Aorta (tissue), 5 donors: ENCODE measurements at regions not wholly inside any gene's neighbourhood (a gene's known extent, or its start where the extent isn't known, plus 50 kb on each side); places are given as distances from the start of the nearest gene placed in this dataset.

Experiments used
- ATAC-seq: fragments of 200-7000 bp; cut with Tn5 transposase; one replicate; pipeline ENCODE4 v1.9.1; 2022; ENCODE audit warnings: moderate library complexity; ENCODE audit not compliant: low FRiP score
- DNase-seq, 2 donors: peaks; one replicate each; pipeline ENCODE4 v3.0.0-alpha.2; 2020
- H3K27ac ChIP-seq, 2 donors: one replicate each; pipeline ENCODE4 v1.5.1; 2013; ENCODE audit warnings: low read length in 2 of 2, mild to moderate bottlenecking in 2 of 2, moderate library complexity in 2 of 2, control low read depth in 1 of 2, inconsistent platforms in 1 of 2, low read depth in 1 of 2
- H3K27me3 ChIP-seq, 2 donors: one replicate each; pipeline ENCODE4 v1.6.1; 2013; ENCODE audit warnings: control low read depth in 1 of 2, low read length in 1 of 2, mild to moderate bottlenecking in 1 of 2, moderate library complexity in 1 of 2; ENCODE audit not compliant: insufficient read depth in 2 of 2, control insufficient read depth in 1 of 2
- H3K36me3 ChIP-seq, 2 donors: one replicate each; pipeline ENCODE4 v1.6.1; 2013; ENCODE audit warnings: control low read depth in 1 of 2, low read length in 1 of 2, mild to moderate bottlenecking in 1 of 2; ENCODE audit not compliant: insufficient read depth in 2 of 2, control insufficient read depth in 1 of 2
- H3K4me1 ChIP-seq, 2 donors: one replicate each; pipeline ENCODE4 v1.6.1; 2013; ENCODE audit warnings: low read length in 2 of 2, control low read depth in 1 of 2, mild to moderate bottlenecking in 1 of 2, moderate library complexity in 1 of 2; ENCODE audit not compliant: insufficient read depth in 2 of 2, control insufficient read depth in 1 of 2
- H3K4me3 ChIP-seq, 2 donors: one replicate each; pipeline ENCODE4 v1.5.1; 2013; ENCODE audit warnings: low read length in 2 of 2, control low read depth in 1 of 2, mild to moderate bottlenecking in 1 of 2
- H3K9me3 ChIP-seq: one replicate; pipeline ENCODE4 v1.6.1; 2013; ENCODE audit warnings: mild to moderate bottlenecking, low read length; ENCODE audit not compliant: control insufficient read depth
- WGBS, 2 donors: extraction: QIAGEN DNeasy Blood & Tissue Kit; methylation state at CpG; one replicate each; pipeline ENCODE4 v1.1.7; 2013; 5-methylcytosine and 5-hydroxymethylcytosine counted together
- intact Hi-C, 2 donors: fragments of 100-400 bp; cut with DNase I; formaldehyde crosslinking; loops; one replicate each; pipeline versions ENCODE4 v1.14.2 to v1.15.0; 2022
- donor health status: healthy with polysubstance abuse.
- donor health status: Bipolar disorder and iron deficiency.
- donor health status: DM: no; HTN: no; CAD: no.
- donor health status: DM: no; HTN: no; CAD: no.
- donor health status: DM: yes; HTN: yes; CAD: no.

- Histone ChIP-seq H3K27ac (no peak overlapping the region), H3K4me3 (no peak overlapping the region), H3K4me1 (no peaks in the 10 kb centered on the region), H3K27me3 (no peaks in the 10 kb centered on the region), H3K9me3 (no peaks in the 10 kb centered on the region), H3K36me3 (no peaks in the 10 kb centered on the region)
- ATAC-seq = no peak
- DNase-seq = no peak
- intact Hi-C loops = no loop called here
Observed at GRCh38 chr3:104685492-104685891, 681.2 kb upstream of the ALCAM start.

DNA sequence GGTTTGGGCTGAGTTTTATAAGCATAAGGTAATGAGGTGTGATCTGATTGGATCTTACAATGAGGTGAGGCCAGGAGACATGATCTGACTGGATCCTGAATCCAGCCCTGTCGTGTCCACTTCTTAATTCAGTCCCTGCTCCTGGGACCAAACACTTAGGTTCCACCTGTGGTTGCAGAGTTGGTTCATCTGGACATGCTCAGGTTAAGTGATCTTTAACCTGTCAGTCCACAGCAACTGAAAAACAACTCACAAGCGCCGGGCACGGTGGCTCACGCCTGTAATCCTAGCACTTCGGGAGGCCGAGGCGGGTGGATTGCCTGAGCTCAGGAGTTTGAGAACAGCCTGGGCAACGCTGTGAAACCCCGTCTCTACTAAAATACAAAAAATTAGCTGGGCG lies 679.3 kb upstream of the ALCAM start:
- Histone ChIP-seq H3K36me3 (no peaks in the 10 kb centered on the region), H3K4me3 (no peak overlapping the region), H3K9me3 (no peaks in the 10 kb centered on the region), H3K4me1 (no peaks in the 10 kb centered on the region), H3K27ac (no peak overlapping the region), H3K27me3 (no peaks in the 10 kb centered on the region)
- no peak for DNase-seq
- 97% methylated on average over 11 of the region's 11 CpGs for WGBS, 2 donors
- ATAC-seq = no peak
- intact Hi-C loops = no loop called here

DNA sequence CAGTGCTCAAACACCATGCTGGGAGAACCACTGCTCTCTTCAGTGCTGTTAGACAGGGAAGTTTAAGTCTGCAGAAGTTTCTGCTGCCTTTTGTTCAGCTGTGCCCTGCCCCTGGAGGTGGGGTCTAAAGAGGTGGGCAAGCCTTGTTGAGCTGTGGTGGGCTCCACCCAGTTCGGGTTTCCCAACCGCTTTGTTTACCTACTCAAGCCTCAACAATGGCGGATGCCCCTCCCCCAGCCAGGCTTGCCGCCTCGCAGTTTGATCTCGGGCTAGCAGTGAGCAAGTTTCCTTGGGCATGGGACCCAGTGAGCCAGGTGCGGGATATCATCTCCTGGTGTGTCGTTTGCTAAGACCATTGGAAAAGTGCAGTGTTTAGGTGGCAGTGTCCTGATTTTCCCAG lies 670.2 kb upstream of the ALCAM start:
- intact Hi-C loops = no loop called here
- ATAC-seq (no peak), DNase-seq (no peak)
- H3K9me3 ChIP-seq = no peaks in the 10 kb centered on the region
- H3K27ac ChIP-seq = no peak overlapping the region
- 65 to 85% methylated on average over 8 of the region's 8 CpGs for WGBS, 2 donors
- H3K27me3 ChIP-seq = no peaks in the 10 kb centered on the region
- no peaks in the 10 kb centered on the region for H3K36me3 ChIP-seq
- H3K4me1 ChIP-seq = no peaks in the 10 kb centered on the region
- H3K4me3 ChIP-seq = no peak overlapping the region

DNA sequence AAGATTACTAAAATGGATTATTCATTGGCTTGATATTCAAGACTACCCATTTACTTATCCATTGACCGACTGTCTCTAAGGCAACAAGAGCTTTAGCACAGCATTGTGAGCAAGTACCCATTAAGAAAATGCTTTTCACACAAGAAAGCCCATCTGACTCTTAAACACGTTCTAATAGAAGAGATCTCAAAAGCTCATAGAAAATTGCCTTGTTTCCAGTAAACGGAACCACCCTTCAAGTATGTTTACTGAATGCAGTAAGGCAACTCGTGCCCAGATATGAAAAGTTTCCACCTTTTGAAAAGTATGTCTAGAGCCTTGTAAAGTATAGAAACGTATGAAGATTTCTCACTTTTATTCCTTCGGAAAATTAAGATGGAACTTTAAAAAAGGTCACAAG lies 655.3 kb upstream of the ALCAM start:
- ATAC-seq (no peak), DNase-seq (no peak)
- Histone ChIP-seq H3K27ac (no peak overlapping the region), H3K27me3 (no peaks in the 10 kb centered on the region), H3K9me3 (no peaks in the 10 kb centered on the region), H3K36me3 (no peaks in the 10 kb centered on the region), H3K4me1 (no peaks in the 10 kb centered on the region), H3K4me3 (no peak overlapping the region)
- intact Hi-C loops = no loop called here
- WGBS, 2 donors = 89 to 90% methylated on average over 6 of the region's 6 CpGs

- WGBS, 2 donors = 95 to 100% methylated on average over 1 of the region's 1 CpG
- Histone ChIP-seq H3K36me3 (no peaks in the 10 kb centered on the region), H3K9me3 (no peaks in the 10 kb centered on the region), H3K27ac (no peak overlapping the region), H3K4me3 (no peak overlapping the region), H3K27me3 (no peaks in the 10 kb centered on the region), H3K4me1 (no peaks in the 10 kb centered on the region)
- DNase-seq (no peak), ATAC-seq (no peak)
- intact Hi-C loops = no loop called here
Observed at GRCh38 chr3:104715972-104716371, 650.7 kb upstream of the ALCAM start.

DNA sequence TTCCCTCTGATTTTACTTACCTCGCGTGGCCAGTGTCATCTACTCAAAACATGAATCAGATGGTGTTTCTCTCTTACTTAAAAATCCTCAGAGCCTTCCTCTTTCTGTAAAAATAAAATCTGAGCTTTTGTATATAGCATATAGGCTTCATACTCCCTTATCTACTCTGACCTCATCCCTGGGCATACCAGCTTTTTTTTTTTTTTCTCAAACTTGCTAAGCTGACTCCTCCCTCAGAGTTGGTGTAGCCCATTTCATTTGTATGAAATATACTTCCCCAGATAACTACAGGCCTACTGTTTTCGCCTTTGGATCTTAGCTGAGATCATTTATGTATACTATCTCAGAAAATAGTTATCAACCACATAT lies 648.9 kb upstream of the ALCAM start:
- no peaks in the 10 kb centered on the region for H3K27me3 ChIP-seq
- H3K4me3 ChIP-seq = no peak overlapping the region
- H3K4me1 ChIP-seq = no peaks in the 10 kb centered on the region
- intact Hi-C loops = no loop called here
- no peaks in the 10 kb centered on the region for H3K9me3 ChIP-seq
- no peak for ATAC-seq
- DNase-seq = no peak
- H3K27ac ChIP-seq = no peak overlapping the region
- 79 to 93% methylated on average over 3 of the region's 3 CpGs for WGBS, 2 donors
- H3K36me3 ChIP-seq = no peaks in the 10 kb centered on the region

DNA sequence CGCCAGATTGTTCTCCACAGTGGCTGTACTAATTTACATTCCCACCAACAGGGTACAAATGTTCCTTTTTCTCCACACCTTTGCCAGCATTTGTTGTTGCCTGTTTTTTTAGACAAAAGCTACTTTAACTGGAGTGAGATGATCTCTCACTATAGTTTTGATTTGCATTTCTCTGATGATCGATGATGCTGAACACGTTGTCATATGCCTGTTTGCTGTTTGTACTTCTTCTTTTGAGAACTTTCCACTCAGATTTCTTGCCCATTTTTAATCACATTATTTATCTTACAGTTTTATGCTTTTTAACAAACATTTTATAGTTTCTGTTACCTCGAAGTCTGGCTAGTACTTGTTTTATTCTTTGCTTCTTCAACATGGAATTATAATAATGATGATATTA lies 643.7 kb upstream of the ALCAM start:
- Histone ChIP-seq H3K4me3 (no peak overlapping the region), H3K4me1 (no peaks in the 10 kb centered on the region), H3K36me3 (no peaks in the 10 kb centered on the region), H3K9me3 (no peaks in the 10 kb centered on the region), H3K27ac (no peak overlapping the region), H3K27me3 (no peaks in the 10 kb centered on the region)
- 83 to 87% methylated on average over 4 of the region's 4 CpGs for WGBS, 2 donors
- DNase-seq (no peak), ATAC-seq (no peak)
- intact Hi-C loops = no loop called here

- Histone ChIP-seq H3K9me3 (no peaks in the 10 kb centered on the region), H3K27me3 (no peaks in the 10 kb centered on the region), H3K4me3 (no peak overlapping the region), H3K27ac (no peak overlapping the region), H3K4me1 (no peaks in the 10 kb centered on the region), H3K36me3 (no peaks in the 10 kb centered on the region)
- intact Hi-C loops = no loop called here
- no peak for ATAC-seq
- 76 to 77% methylated on average over 3 of the region's 3 CpGs for WGBS, 2 donors
- no peak for DNase-seq
Observed at GRCh38 chr3:104731074-104731473, 635.6 kb upstream of the ALCAM start.

DNA sequence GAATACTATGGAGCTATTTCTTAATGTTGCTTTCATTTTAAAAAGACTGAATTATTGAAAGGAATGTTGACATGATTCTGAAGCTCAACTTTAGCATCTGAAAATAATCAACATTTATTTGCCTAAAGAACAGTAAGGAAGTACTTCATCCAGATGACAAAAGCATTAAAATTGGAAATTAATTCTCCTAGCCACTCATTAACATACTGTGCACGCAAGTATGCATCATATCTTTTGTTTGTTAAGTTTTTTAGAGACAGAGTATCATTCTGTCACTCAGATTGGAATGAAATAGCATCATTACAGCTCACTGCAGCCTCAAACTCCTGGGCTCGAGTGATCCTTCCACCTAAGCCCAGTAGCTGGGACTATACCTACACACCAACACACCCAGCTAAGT lies 632.1 kb upstream of the ALCAM start:
- Histone ChIP-seq H3K4me1 (no peaks in the 10 kb centered on the region), H3K27ac (no peak overlapping the region), H3K9me3 (no peaks in the 10 kb centered on the region), H3K36me3 (no peaks in the 10 kb centered on the region), H3K4me3 (no peak overlapping the region), H3K27me3 (no peaks in the 10 kb centered on the region)
- intact Hi-C loops = no loop called here
- DNase-seq (no peak), ATAC-seq (no peak)
- WGBS, 2 donors = 98% methylated on average over 2 of the region's 2 CpGs

DNA sequence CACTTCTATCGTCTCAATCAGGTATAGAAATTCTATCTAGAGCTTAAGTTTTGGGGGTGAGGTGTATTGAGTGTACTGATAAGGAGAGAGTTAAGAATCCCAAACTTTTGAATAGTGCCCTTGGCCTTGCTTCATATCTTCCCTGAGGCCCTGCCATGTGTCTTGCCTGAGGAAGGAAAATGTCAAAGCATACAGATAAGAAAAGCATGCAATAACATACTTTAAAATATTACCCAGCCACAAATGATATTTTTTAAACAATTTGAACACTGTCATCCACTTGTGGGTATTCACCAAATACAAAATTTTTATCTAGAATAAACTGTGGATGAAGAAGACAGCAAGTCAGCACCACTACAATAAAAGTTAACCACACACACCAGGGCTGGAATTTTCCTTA lies 631.0 kb upstream of the ALCAM start:
- H3K36me3 ChIP-seq = no peaks in the 10 kb centered on the region
- DNase-seq (no peak), ATAC-seq (no peak)
- intact Hi-C loops = no loop called here
- 20 to 22% methylated on average over 1 of the region's 1 CpG for WGBS, 2 donors
- H3K27me3 ChIP-seq = no peaks in the 10 kb centered on the region
- no peak overlapping the region for H3K27ac ChIP-seq
- no peaks in the 10 kb centered on the region for H3K9me3 ChIP-seq
- H3K4me1 ChIP-seq = no peaks in the 10 kb centered on the region
- H3K4me3 ChIP-seq = no peak overlapping the region
